NAMALWA (cell line): ENCODE measurements at regions not wholly inside any gene's neighbourhood (a gene's known extent, or its start where the extent isn't known, plus 50 kb on each side); places are given as distances from the start of the nearest gene placed in this dataset.

Source experiments
- DNase-seq: peaks from one replicate; pipeline ENCODE4 v3.0.0-alpha.2; 2015; ENCODE audit warnings: low spot score

GRCh38 chr15:62573876-62574275, 408.8 kb upstream of the C2CD4B start:
- DNase-seq, result no peak

- no peak for DNase-seq
Measured at GRCh38 chr15:62578546-62578945, 413.5 kb upstream of the C2CD4B start.

- peak; percentile 10 for DNase-seq
Measured at GRCh38 chr15:62578960-62579359, 413.9 kb upstream of the C2CD4B start.

- no peak for DNase-seq
Measured at GRCh38 chr15:62579842-62580241, 414.8 kb upstream of the C2CD4B start.

- DNase-seq, result no peak
Measured at GRCh38 chr15:62582580-62582979, 417.5 kb upstream of the C2CD4B start.

- no peak for DNase-seq
Measured at GRCh38 chr15:62584301-62585235, 419.5 kb upstream of the C2CD4B start.

- no peak for DNase-seq
Measured at GRCh38 chr15:62588938-62589670, 424.0 kb upstream of the C2CD4B start.

GRCh38 chr15:62591842-62592838, 427.1 kb upstream of the C2CD4B start:
- no peak for DNase-seq

- no peak for DNase-seq
Measured at GRCh38 chr15:62592920-62593319, 427.8 kb upstream of the C2CD4B start.

- no peak for DNase-seq
Measured at GRCh38 chr15:62593681-62594399, 428.8 kb upstream of the C2CD4B start.

- no peak for DNase-seq
Measured at GRCh38 chr15:62598217-62598616, 433.1 kb upstream of the C2CD4B start.

- no peak for DNase-seq
Measured at GRCh38 chr15:62599791-62600777, 435.0 kb upstream of the C2CD4B start.

- no peak for DNase-seq
Measured at GRCh38 chr15:62601777-62602545, 436.9 kb upstream of the C2CD4B start.

- DNase-seq, result no peak
Measured at GRCh38 chr15:62603742-62604141, 438.7 kb upstream of the C2CD4B start.

- DNase-seq, result no peak
Measured at GRCh38 chr15:62605282-62605681, 437.3 kb upstream of the TPM1 start.

- DNase-seq, result no peak
Measured at GRCh38 chr15:62606376-62607113, 436.0 kb upstream of the TPM1 start.

GRCh38 chr15:62607114-62607462, 435.5 kb upstream of the TPM1 start:
- no peak for DNase-seq

- DNase-seq, result no peak
Measured at GRCh38 chr15:62607643-62608042, 434.9 kb upstream of the TPM1 start.

- no peak for DNase-seq
Measured at GRCh38 chr15:62608369-62608768, 434.2 kb upstream of the TPM1 start.
